GM19238 (cell line): ENCODE measurements at regions not wholly inside any gene's neighbourhood (a gene's known extent, or its start where the extent isn't known, plus 50 kb on each side); places are given as distances from the start of the nearest gene placed in this dataset.

ENCODE experiments used
- DNase-seq: peaks from one replicate; pipeline ENCODE4 v3.0.0; 2011; ENCODE audit warnings: low spot score; ENCODE audit not compliant: insufficient read length

GRCh38 chr10:124288486-124288885 is 130.2 kb downstream of the OAT start:
- no peak for DNase-seq

DNA sequence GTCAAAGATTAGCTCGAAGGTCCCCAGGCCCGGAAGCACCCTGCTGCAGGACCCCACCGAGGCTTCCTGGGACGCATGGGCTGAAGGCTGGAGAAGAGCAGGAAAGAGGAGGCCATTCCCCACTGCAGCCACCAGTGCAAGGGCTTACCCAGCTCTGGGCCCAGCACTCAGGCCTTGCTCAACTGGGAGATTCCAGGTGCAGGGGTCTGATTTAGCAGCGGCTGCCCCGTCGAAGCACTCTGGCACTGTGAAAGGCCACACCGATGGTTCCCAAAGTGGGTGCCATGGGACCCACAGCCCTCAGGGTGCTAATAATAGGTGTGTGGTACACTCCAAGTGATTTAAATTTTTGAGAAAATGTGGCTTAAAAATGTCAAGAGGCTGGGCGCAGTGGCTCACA is 130.9 kb downstream of the OAT start:
- no peak for DNase-seq

DNA sequence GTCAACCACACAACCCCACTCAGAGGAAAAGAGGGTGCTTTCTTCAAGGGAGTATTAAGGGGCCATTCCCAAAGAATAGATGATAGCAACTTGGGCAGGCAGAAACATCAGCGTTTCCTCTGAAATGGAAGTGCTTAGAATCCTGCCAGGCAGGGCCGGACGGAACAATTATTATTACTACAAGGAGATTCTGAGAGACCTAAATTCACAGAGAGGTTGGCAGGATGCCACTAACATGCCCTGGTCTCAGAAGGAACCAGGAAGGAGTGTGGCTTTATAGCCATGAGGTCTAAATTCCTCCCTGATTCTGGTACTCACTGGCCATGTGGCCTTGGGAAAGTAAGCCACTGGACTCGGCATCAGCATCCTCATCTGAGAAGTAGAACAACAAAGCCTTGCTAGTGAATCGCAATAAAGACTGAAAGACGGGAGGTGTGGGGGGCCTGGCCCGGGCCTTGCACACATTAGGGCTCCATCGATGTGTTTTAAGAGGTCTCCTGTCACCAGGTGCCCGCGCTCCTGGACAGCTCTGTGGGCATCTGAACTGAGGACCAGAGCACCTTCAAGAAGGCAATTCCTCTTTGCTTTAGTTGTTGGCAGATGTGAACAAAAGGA is 131.5 kb downstream of the OAT start:
- DNase-seq = no peak

- no peak for DNase-seq
Measured at GRCh38 chr10:124286621-124287020, 132.1 kb downstream of the OAT start.

GRCh38 chr10:124285587-124286527 is 132.9 kb downstream of the OAT start:
- no peak for DNase-seq

GRCh38 chr10:124283949-124284250 is 134.8 kb downstream of the OAT start:
- no peak for DNase-seq

DNA sequence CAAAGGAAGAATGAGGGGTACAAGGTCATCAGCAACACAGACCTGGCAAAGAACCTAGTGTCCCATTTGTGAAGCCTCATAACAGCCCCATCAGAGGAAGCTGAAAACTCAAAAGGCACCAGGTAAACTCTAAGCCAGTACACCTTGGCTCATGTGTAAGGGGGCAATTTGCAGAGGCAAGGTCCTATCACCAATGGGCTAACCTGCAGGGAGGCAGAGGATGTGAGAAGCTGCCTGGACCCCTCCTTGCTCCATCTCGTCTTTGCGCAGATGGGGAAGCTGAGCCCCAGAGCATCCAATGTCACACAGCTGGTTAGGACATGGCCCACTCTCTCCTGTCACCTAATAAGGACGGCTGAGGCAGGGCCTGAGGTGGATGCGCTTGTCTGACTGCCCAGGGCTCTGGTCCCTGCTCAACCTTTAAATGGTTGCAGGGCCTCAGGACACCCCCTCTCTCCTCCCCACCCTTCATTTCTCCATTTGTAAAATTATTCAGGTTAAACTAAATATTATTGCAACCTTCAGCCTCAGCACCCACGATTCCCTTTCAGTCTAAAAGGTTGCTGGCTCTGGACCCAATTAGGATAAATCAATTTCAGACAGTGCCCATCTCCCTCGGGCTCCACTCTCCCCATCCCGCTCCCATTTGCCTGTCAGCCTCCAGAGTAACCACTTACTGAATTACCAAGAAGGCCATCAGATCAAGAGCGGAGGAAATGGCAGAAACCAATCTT is 135.3 kb downstream of the OAT start:
- no peak for DNase-seq

GRCh38 chr10:124282326-124282725 is 136.4 kb downstream of the OAT start:
- no peak for DNase-seq

DNA sequence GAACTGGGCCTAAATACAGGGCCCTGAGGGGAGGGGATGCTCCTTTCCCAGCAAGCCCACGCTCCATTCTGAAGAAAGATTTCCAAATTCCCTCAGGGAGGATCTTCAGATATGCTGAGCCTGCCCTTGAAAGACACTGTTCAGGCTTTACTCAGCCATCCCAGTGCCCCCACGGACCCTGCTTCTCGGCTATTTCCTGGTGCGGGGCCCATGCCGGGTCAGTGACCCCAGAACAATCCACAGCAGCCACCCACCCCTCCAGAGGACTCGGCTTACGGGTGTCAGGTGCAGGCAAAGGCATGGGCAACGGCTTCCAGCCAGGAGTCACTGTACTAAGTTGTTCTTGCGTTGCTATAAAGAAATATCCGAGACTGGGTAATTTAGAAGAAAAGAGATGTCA is 137.1 kb downstream of the OAT start:
- DNase-seq = no peak

- no peak for DNase-seq
Measured at GRCh38 chr10:124280916-124281315, 137.8 kb downstream of the OAT start.

- no peak for DNase-seq
Measured at GRCh38 chr10:124279882-124280281, 138.8 kb downstream of the OAT start.

DNA sequence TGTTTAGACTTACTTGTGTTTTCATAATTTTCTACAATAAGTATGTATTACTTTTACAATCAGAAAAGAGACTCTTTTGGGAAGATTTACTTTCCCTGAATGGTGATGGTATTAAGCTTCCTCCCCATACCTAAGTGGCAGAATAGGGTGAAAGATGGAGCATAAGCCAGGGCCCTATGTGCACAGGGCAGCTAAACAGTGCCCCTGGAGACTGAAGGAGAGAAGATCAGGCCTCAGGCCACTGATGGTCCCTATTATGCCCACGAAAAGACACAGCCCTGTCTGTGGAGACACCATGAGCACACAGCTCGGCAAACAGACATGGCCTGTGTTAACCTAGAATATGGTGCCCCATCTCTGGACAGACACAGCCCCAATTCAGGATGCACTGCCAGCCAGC is 139.4 kb downstream of the OAT start:
- DNase-seq = no peak

DNA sequence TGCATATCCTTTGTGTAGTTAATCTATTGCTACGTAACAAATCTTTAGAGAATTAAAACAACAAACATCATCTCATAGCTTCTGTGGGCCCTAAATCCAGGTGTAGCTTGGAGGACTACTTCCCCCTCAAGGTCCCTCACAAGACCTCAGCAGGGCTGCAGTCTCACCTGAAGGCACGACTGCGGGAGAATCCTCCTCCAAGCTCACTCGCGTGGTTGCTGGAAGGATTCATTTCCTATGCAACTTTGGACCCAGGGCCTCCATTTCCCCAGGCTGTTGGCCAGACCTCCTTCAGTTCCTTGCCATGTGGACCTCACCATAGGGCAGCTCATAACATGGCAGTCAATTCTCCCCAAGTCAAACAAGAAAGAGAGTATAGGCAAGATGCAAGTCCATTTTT is 140.4 kb downstream of the OAT start:
- DNase-seq = no peak

GRCh38 chr10:124273141-124273540 is 145.6 kb downstream of the OAT start:
- DNase-seq = no peak

GRCh38 chr10:124271676-124272075 is 147.0 kb downstream of the OAT start:
- DNase-seq = no peak

DNA sequence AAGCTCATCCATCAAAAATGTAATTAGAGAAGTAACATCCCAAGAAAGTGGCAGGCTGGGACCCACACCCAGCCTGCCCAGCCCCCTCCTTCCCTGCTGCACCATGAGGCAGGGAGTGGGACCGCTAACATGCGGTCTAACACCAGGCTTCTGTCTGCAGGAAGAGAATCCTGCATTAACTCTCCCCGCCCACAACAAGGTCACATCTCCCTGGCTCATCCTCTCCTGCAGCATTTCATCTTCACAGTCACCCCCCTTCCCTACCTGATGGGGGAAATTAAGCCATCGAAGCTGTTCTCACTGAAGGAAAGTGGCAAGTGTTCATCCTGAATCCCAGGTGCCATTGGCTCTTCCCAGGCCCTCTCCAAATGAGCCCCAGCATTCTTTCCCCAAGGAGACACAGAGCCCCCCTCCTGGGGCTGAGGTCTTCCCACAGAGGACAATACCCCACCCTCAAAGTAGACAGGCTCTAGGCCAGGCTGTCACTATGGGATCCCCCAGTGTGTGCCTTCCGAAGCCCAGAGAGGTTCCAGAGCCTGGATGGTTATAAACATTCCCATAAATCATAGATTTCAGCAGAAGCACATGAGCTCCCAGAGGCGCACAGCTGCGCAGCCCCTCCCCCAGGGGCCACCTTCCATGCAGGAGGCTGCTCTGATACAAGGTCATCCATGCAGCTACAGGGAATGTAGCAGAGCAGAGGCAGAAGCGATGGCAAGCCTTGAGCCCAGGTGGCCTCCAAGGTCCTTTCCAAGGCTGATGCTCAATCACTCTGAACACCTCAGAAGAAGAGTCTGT is 148.0 kb downstream of the OAT start:
- no peak for DNase-seq

GRCh38 chr10:124268976-124269375 is 149.7 kb downstream of the OAT start:
- no peak for DNase-seq

- DNase-seq = no peak
Measured at GRCh38 chr10:124267911-124268549, 150.7 kb downstream of the OAT start.

DNA sequence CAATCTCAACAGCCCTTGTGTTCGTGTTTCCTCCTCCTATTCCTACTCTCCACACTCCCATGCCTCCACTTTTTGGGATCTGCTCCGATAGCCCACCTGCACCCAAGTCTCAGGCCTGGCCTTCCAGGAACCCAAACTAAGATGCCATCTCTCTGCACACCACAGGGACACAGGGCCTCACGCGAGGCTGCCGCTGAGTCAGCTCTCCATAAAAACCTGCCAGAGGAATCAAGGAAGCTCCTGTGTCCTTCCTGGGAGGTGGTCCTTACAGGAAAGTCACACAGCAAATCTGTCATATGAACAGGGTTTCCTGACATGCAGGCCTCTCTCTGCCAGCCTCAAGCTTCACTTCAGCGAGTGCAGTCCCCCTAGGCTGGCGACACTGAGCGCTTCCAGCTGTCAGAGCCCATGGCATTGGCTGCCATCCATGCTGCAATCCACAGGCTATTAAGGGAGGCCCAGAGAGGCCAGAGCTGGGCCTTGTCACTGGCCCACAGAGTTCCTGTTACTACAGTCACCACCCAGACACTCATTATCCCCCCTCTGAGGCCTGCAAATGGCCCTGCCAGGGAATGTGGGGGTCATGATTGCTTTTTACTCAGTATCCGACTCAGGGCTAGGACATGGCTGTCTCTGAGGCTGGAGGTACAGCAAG is 151.4 kb downstream of the OAT start:
- DNase-seq = no peak

GRCh38 chr10:124266468-124267230 is 152.1 kb downstream of the OAT start:
- DNase-seq = no peak
